ENCODE measurements at regions not wholly inside any gene's neighbourhood (a gene's known extent, or its start where the extent isn't known, plus 50 kb on each side); places are given as distances from the start of the nearest gene placed in this dataset.
"Not testable (repeated sequence)": the region's sequence is repeated elsewhere in the genome, so short reads cannot be mapped to it uniquely, and the experiment has no call there.

DNA sequence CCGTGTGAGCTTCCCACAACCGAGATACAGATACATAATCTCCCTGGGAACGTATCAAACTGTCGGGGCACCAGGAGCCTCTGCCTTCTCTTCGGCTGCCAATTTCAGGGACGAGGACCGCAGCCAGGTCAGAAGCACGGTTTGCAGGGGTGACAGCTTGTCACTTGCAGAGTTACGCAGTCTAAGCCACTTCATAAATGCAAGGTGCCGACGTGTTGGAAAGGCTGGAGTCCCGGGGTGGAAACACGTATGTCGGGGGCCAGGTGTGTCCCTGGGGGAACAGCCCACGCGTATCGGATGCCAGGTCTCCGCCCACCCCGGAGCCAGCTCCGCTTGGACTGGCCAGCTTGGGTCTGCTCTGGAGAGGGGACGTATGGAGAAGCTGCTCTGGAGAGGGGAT, 76.3 kb upstream of the SHOX start:
- Histone ChIP-seq H3K27me3 (ENCODE audit: control insufficient read depth, low read length) (no peaks in the 10 kb centered on the region), H3K36me3 (ENCODE audit: control insufficient read depth, low read length) (no peaks in the 10 kb centered on the region), H3K4me1 (ENCODE audit: control insufficient read depth, low read length) (no peaks in the 10 kb centered on the region), H3K4me3 (ENCODE audit: low read length) (no peak overlapping the region), H3K9me3 (ENCODE audit: control insufficient read depth, insufficient read depth, low read length) (no peaks in the 10 kb centered on the region; the same call in 1 of the 2 replicates), H3K27ac (ENCODE audit: low read depth, low read length) (no peak overlapping the region), H3K4me2 (ENCODE audit: low read length) (no peak overlapping the region), H3F3A (ENCODE audit: control insufficient read depth, insufficient read depth) (no peaks in the 10 kb centered on the region), H4K20me1 (ENCODE audit: control insufficient read depth, insufficient read depth, low read depth, low read length) (no peaks in the 10 kb centered on the region), H3K79me2 (ENCODE audit: control insufficient read depth, low read length) (no peaks in the 10 kb centered on the region), H3K9me2 (replicated peaks; ENCODE audit: control insufficient read depth, low read length) (no peaks in the 10 kb centered on the region)
- TF ChIP-seq EZH2phosphoT487 (IDR thresholded peaks at IDR 0.05; ENCODE audit: borderline replicate concordance, low read length) (no peak), CTCF (IDR thresholded peaks at IDR 0.05; ENCODE audit: low read depth, low read length, poor library complexity, severe bottlenecking) (no peak)

- H3K27me3 ChIP-seq (ENCODE audit: control insufficient read depth, low read length): no peaks in the 10 kb centered on the region
- no peaks in the 10 kb centered on the region for H3K36me3 ChIP-seq (ENCODE audit: control insufficient read depth, low read length)
- H3K79me2 ChIP-seq (ENCODE audit: control insufficient read depth, low read length): no peaks in the 10 kb centered on the region
- no peak overlapping the region for H3K27ac ChIP-seq (ENCODE audit: low read depth, low read length)
- no peak for TF ChIP-seq CTCF (IDR thresholded peaks at IDR 0.05; ENCODE audit: low read depth, low read length, poor library complexity, severe bottlenecking)
- TF ChIP-seq EZH2phosphoT487 (IDR thresholded peaks at IDR 0.05; ENCODE audit: borderline replicate concordance, low read length): no peak
- no peak overlapping the region for H3K4me2 ChIP-seq (ENCODE audit: low read length)
- H3K9me3 ChIP-seq (ENCODE audit: control insufficient read depth, insufficient read depth, low read length): no peaks in the 10 kb centered on the region
- H3K4me1 ChIP-seq (ENCODE audit: control insufficient read depth, low read length): no peaks in the 10 kb centered on the region
- no peaks in the 10 kb centered on the region for H3K9me2 ChIP-seq (replicated peaks; ENCODE audit: control insufficient read depth, low read length)
- no peaks in the 10 kb centered on the region for H3F3A ChIP-seq (ENCODE audit: control insufficient read depth, insufficient read depth)
- H4K20me1 ChIP-seq (ENCODE audit: control insufficient read depth, insufficient read depth, low read depth, low read length): no peaks in the 10 kb centered on the region
- H3K4me3 ChIP-seq (ENCODE audit: low read length): no peak overlapping the region
These were observed 74.6 kb upstream of the SHOX start for GRCh38 chrX:555725-556666.

- not testable (repeated sequence) for H3K27me3 ChIP-seq (ENCODE audit: control insufficient read depth, low read length); H3K27ac ChIP-seq (ENCODE audit: low read depth, low read length); H4K20me1 ChIP-seq (ENCODE audit: control insufficient read depth, insufficient read depth, low read depth, low read length); H3F3A ChIP-seq (ENCODE audit: control insufficient read depth, insufficient read depth); H3K9me3 ChIP-seq (ENCODE audit: control insufficient read depth, insufficient read depth, low read length); H3K4me3 ChIP-seq (ENCODE audit: low read length); H3K36me3 ChIP-seq (ENCODE audit: control insufficient read depth, low read length); H3K4me1 ChIP-seq (ENCODE audit: control insufficient read depth, low read length); H3K4me2 ChIP-seq (ENCODE audit: low read length); H3K9me2 ChIP-seq (replicated peaks; ENCODE audit: control insufficient read depth, low read length); H3K79me2 ChIP-seq (ENCODE audit: control insufficient read depth, low read length)
These were observed 73.0 kb upstream of the SHOX start for GRCh38 chrX:557601-558000.

DNA sequence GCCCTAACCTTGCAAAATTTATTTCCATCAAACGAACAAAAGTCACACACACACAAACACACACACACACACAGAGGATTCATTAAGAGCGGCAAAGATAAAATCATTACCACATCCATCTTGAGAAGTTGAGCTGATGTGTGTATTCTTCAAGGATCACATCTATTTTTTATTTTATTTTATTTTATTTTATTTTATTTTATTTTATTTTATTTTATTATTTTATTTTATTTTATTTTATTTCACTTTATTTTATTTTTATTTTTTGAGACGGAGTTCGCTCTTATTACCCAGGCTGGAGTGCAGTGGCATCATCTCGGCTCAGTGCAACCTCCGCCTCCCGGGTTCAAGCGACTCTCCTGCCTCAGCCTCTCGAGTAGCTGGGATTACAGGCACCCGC, 71.3 kb upstream of the SHOX start:
- not testable (repeated sequence) for H3K9me2 ChIP-seq (replicated peaks; ENCODE audit: control insufficient read depth, low read length); H4K20me1 ChIP-seq (ENCODE audit: control insufficient read depth, insufficient read depth, low read depth, low read length); H3F3A ChIP-seq (ENCODE audit: control insufficient read depth, insufficient read depth); H3K4me3 ChIP-seq (ENCODE audit: low read length); H3K79me2 ChIP-seq (ENCODE audit: control insufficient read depth, low read length); H3K27me3 ChIP-seq (ENCODE audit: control insufficient read depth, low read length); H3K36me3 ChIP-seq (ENCODE audit: control insufficient read depth, low read length); H3K27ac ChIP-seq (ENCODE audit: low read depth, low read length); H3K4me2 ChIP-seq (ENCODE audit: low read length); H3K9me3 ChIP-seq (ENCODE audit: control insufficient read depth, insufficient read depth, low read length); H3K4me1 ChIP-seq (ENCODE audit: control insufficient read depth, low read length)
